Astrocyte of the hippocampus (primary cell): ENCODE measurements at regions not wholly inside any gene's neighbourhood (a gene's known extent, or its start where the extent isn't known, plus 50 kb on each side); places are given as distances from the start of the nearest gene placed in this dataset.

Source experiments
- DNase-seq: peaks from one replicate; pipeline ENCODE4 v3.0.0; 2011; ENCODE audit warnings: low read depth, low spot score

- DNase-seq = no peak
Observed at GRCh38 chr13:33745370-33746324, 72.3 kb upstream of the RFC3 start.

- DNase-seq = no peak
Observed at GRCh38 chr13:33746867-33747266, 71.1 kb upstream of the RFC3 start.

- DNase-seq = peak; percentile 62
Observed at GRCh38 chr13:33751151-33751550, 66.8 kb upstream of the RFC3 start.

- DNase-seq = no peak
Observed at GRCh38 chr13:33752094-33752493, 65.9 kb upstream of the RFC3 start.

GRCh38 chr13:33752597-33752996 is 65.4 kb upstream of the RFC3 start:
- no peak for DNase-seq

- DNase-seq = no peak
Observed at GRCh38 chr13:33756929-33757328, 61.0 kb upstream of the RFC3 start.

- no peak for DNase-seq
Observed at GRCh38 chr13:33757713-33758112, 60.2 kb upstream of the RFC3 start.

- DNase-seq = no peak
Observed at GRCh38 chr13:33758113-33758512, 59.8 kb upstream of the RFC3 start.

GRCh38 chr13:33761740-33762139 is 56.2 kb upstream of the RFC3 start:
- peak; percentile 44 for DNase-seq

GRCh38 chr13:33763021-33763420 is 54.9 kb upstream of the RFC3 start:
- DNase-seq = peak; percentile 54

GRCh38 chr13:33764716-33765115 is 53.2 kb upstream of the RFC3 start:
- no peak for DNase-seq

- DNase-seq = no peak
Observed at GRCh38 chr13:33766329-33767123, 51.4 kb upstream of the RFC3 start.

GRCh38 chr13:33767140-33767539 is 50.8 kb upstream of the RFC3 start:
- no peak for DNase-seq
